H9 (cell line): ENCODE measurements at regions not wholly inside any gene's neighbourhood (a gene's known extent, or its start where the extent isn't known, plus 50 kb on each side); places are given as distances from the start of the nearest gene placed in this dataset.

Experiments
- DNase-seq: peaks from one replicate; pipeline ENCODE4 v3.0.0-alpha.2; 2017
- H2AFZ ChIP-seq: one replicate; pipeline ENCODE4 v1.6.1; 2013; ENCODE audit warnings: mild to moderate bottlenecking, low read length, control low read depth, moderate library complexity
- H2AK5ac ChIP-seq: 2 replicates; pipeline ENCODE4 v1.6.1; 2013; ENCODE audit warnings: low read length, control low read depth, mixed read lengths; ENCODE audit not compliant: insufficient read length
- H2BK120ac ChIP-seq: one replicate; pipeline ENCODE4 v1.6.1; 2013; ENCODE audit warnings: low read depth, mild to moderate bottlenecking, low read length, control low read depth, inconsistent platforms; ENCODE audit not compliant: poor library complexity, severe bottlenecking
- H2BK12ac ChIP-seq: 2 replicates; pipeline ENCODE4 v1.6.1; 2013; ENCODE audit warnings: low read length, control low read depth, mixed read lengths, low read depth; ENCODE audit not compliant: insufficient read length
- H2BK15ac ChIP-seq: 2 replicates; pipeline ENCODE4 v1.6.1; 2013; ENCODE audit warnings: low read depth, low read length, control low read depth
- H2BK20ac ChIP-seq: one replicate; pipeline ENCODE4 v1.6.1; 2013; ENCODE audit warnings: low read depth, mild to moderate bottlenecking, low read length, control low read depth, inconsistent platforms; ENCODE audit not compliant: poor library complexity, severe bottlenecking
- H2BK5ac ChIP-seq: 2 replicates; pipeline ENCODE4 v1.6.1; 2013; ENCODE audit warnings: low read length, control low read depth, mixed read lengths; ENCODE audit not compliant: insufficient read length
- H3K14ac ChIP-seq: 2 replicates; pipeline ENCODE4 v1.6.1; 2013; ENCODE audit warnings: low read length, control low read depth; ENCODE audit not compliant: insufficient read depth
- H3K18ac ChIP-seq: 2 replicates; pipeline ENCODE4 v1.6.1; 2013; ENCODE audit warnings: low read depth, mild to moderate bottlenecking, mixed read lengths, low read length, control low read depth; ENCODE audit not compliant: insufficient read length
- H3K23ac ChIP-seq: 2 replicates; pipeline ENCODE4 v1.6.1; 2013; ENCODE audit warnings: low read length, control low read depth, mixed read lengths, low read depth; ENCODE audit not compliant: insufficient read length
- H3K23me2 ChIP-seq: 2 replicates; pipeline ENCODE4 v1.6.1; 2013; ENCODE audit warnings: low read depth, mild to moderate bottlenecking, mixed read lengths, low read length, control low read depth; ENCODE audit not compliant: insufficient read length, poor library complexity, severe bottlenecking
- H3K27ac ChIP-seq: 2 replicates; pipeline ENCODE4 v1.5.1; 2013; ENCODE audit warnings: low read length, control low read depth, mixed read lengths, low read depth; ENCODE audit not compliant: insufficient read length
- H3K27me3 ChIP-seq: 2 replicates; pipeline ENCODE4 v1.6.1; 2013; ENCODE audit warnings: low read length, control low read depth, inconsistent platforms; ENCODE audit not compliant: insufficient read depth
- H3K4ac ChIP-seq: 2 replicates; pipeline ENCODE4 v1.6.1; 2013; ENCODE audit warnings: low read depth, mild to moderate bottlenecking, control low read depth, inconsistent platforms, low read length, moderate library complexity
- H3K4me1 ChIP-seq: 2 replicates; pipeline ENCODE4 v1.6.1; 2013; ENCODE audit warnings: low read length, control low read depth, inconsistent platforms; ENCODE audit not compliant: insufficient read depth
- H3K4me2 ChIP-seq: 2 replicates; pipeline ENCODE4 v1.6.1; 2013; ENCODE audit warnings: low read length, control low read depth, mixed read lengths; ENCODE audit not compliant: insufficient read length, insufficient read depth
- H3K56ac ChIP-seq: 2 replicates; pipeline ENCODE4 v1.6.1; 2013; ENCODE audit warnings: low read depth, mild to moderate bottlenecking, mixed read lengths, low read length, control low read depth; ENCODE audit not compliant: insufficient read length
- H3K79me1 ChIP-seq: 2 replicates; pipeline ENCODE4 v1.6.1; 2013; ENCODE audit warnings: low read depth, mild to moderate bottlenecking, moderate library complexity, low read length, control low read depth, inconsistent platforms; ENCODE audit not compliant: insufficient read depth, poor library complexity, severe bottlenecking
- H3K79me2 ChIP-seq: 2 replicates; pipeline ENCODE4 v1.6.1; 2013; ENCODE audit warnings: low read length, control low read depth, inconsistent platforms; ENCODE audit not compliant: insufficient read depth
- H3K9ac ChIP-seq: 2 replicates; pipeline ENCODE4 v1.6.1; 2013; ENCODE audit warnings: low read length, control low read depth, mixed read lengths; ENCODE audit not compliant: insufficient read length; ENCODE audit errors: extremely low read depth
- H3K9me3 ChIP-seq: one replicate; pipeline ENCODE4 v1.6.1; 2013; ENCODE audit warnings: low read depth, low read length, inconsistent platforms; ENCODE audit not compliant: control insufficient read depth
- H3T11ph ChIP-seq: one replicate; pipeline ENCODE4 v1.6.1; 2013; ENCODE audit warnings: mild to moderate bottlenecking, low read length, control low read depth, inconsistent platforms
- H4K20me1 ChIP-seq: one replicate; pipeline ENCODE4 v1.6.1; 2013; ENCODE audit not compliant: control insufficient read depth, insufficient read length, insufficient read depth
- H4K5ac ChIP-seq: 2 replicates; pipeline ENCODE4 v1.6.1; 2013; ENCODE audit warnings: low read depth, mild to moderate bottlenecking, mixed read lengths, low read length, control low read depth; ENCODE audit not compliant: insufficient read length
- H4K8ac ChIP-seq: replicated peaks from 2 replicates; pipeline ENCODE4 v1.6.1; 2013; ENCODE audit warnings: low read length, control low read depth, mixed read lengths, low read depth; ENCODE audit not compliant: insufficient read length
- H4K91ac ChIP-seq: 2 replicates; pipeline ENCODE4 v1.6.1; 2013; ENCODE audit warnings: low read depth, mild to moderate bottlenecking, moderate library complexity, mixed read lengths, low read length, control low read depth; ENCODE audit not compliant: insufficient read length
- H3K27ac Mint-ChIP-seq, 3 experiments: 2 replicates in 2 of 3; 3 replicates in 1 of 3; pipeline ENCODE4 v1.8.0; 2020 to 2021; ENCODE audit warnings: mixed read lengths in 3 of 3, mild to moderate bottlenecking in 1 of 3, moderate library complexity in 1 of 3
- H3K27me3 Mint-ChIP-seq: 2 replicates; pipeline ENCODE4 v1.8.0; 2021; ENCODE audit warnings: low read depth, mild to moderate bottlenecking, moderate library complexity, mixed read lengths
- H3K36me3 Mint-ChIP-seq, 3 experiments: 2 replicates in 2 of 3; 3 replicates in 1 of 3; pipeline ENCODE4 v1.8.0; 2020 to 2021; ENCODE audit warnings: low read depth in 3 of 3, mixed read lengths in 3 of 3; ENCODE audit not compliant: insufficient read depth in 1 of 3
- H3K4me1 Mint-ChIP-seq, 2 experiments: 2 replicates each; pipeline ENCODE4 v1.8.0; 2020; ENCODE audit warnings: mixed read lengths in 2 of 2
- H3K4me3 Mint-ChIP-seq, 2 experiments: 2 replicates in 1 of 2; 3 replicates in 1 of 2; pipeline ENCODE4 v1.8.0; 2020 to 2021; ENCODE audit warnings: mild to moderate bottlenecking in 2 of 2, mixed read lengths in 2 of 2, moderate library complexity in 1 of 2
- H3K9me3 Mint-ChIP-seq, 2 experiments: 2 replicates in 1 of 2; 3 replicates in 1 of 2; pipeline ENCODE4 v1.8.0; 2020; ENCODE audit warnings: mild to moderate bottlenecking in 2 of 2, mixed read lengths in 2 of 2, moderate library complexity in 1 of 2
- CTCF ChIP-seq: fragments of 200-600 bp; sonication (generic); conservative IDR thresholded peaks from 3 replicates; pipeline ENCODE4 v1.8.0; 2021; ENCODE audit warnings: antibody characterized with exemption, mild to moderate bottlenecking
- WGBS: extraction: QIAGEN DNeasy Blood & Tissue Kit; methylation state at CpG from one replicate; pipeline ENCODE4 v1.1.7; 2013; ENCODE audit warnings: missing lambda C conversion rate, low lambda C conversion rate, mixed read lengths; ENCODE audit not compliant: insufficient read length; ENCODE audit errors: extremely low coverage; 5-methylcytosine and 5-hydroxymethylcytosine counted together

GRCh38 chr11:101187748-101188147 is 58.1 kb upstream of the PGR start:
- H4K8ac ChIP-seq = no peak overlapping the region
- H3K23me2 ChIP-seq = no peaks in the 10 kb centered on the region
- H3K4me2 ChIP-seq = no peak overlapping the region
- peaks cover 5 to 7% of the 10 kb centered on the region in 2 experiments for H3K4me1 Mint-ChIP-seq
- no peak overlapping the region for H2BK5ac ChIP-seq
- H3T11ph ChIP-seq = no peak overlapping the region
- H3K23ac ChIP-seq = no peak overlapping the region
- H2BK12ac ChIP-seq = no peak overlapping the region
- no peaks in the 10 kb centered on the region; the same call in 1 of the 2 replicates for H3K27me3 Mint-ChIP-seq
- H4K91ac ChIP-seq = no peak overlapping the region
- no peak overlapping the region for H3K18ac ChIP-seq
- no peaks in the 10 kb centered on the region for H3K9me3 Mint-ChIP-seq
- DNase-seq = no peak
- no peaks in the 10 kb centered on the region for H3K36me3 Mint-ChIP-seq
- no peak overlapping the region for H3K14ac ChIP-seq
- H2BK15ac ChIP-seq = no peak overlapping the region
- H3K79me2 ChIP-seq = no peaks in the 10 kb centered on the region
- H3K4me1 ChIP-seq = peaks cover 2% of the 10 kb centered on the region; the same call in 1 of the 2 replicates
- no peaks in the 10 kb centered on the region for H3K27me3 ChIP-seq
- no peak overlapping the region for H3K4ac ChIP-seq
- H3K79me1 ChIP-seq = no peaks in the 10 kb centered on the region
- H3K27ac ChIP-seq = no peak overlapping the region
- H3K4me3 Mint-ChIP-seq = no peak overlapping the region
- no peaks in the 10 kb centered on the region for H3K9me3 ChIP-seq
- H2BK120ac ChIP-seq = no peak overlapping the region
- no peak overlapping the region for H2AFZ ChIP-seq
- H2AK5ac ChIP-seq = no peak overlapping the region
- no peaks in the 10 kb centered on the region for H4K20me1 ChIP-seq
- H3K56ac ChIP-seq = no peak overlapping the region
- no peak overlapping the region for H2BK20ac ChIP-seq
- no peak overlapping the region for H4K5ac ChIP-seq
- H3K9ac ChIP-seq = no peak overlapping the region
- H3K27ac Mint-ChIP-seq = no peak overlapping the region
- WGBS = no CpG with 5 or more reads among the region's 1 CpG
- no peak for TF ChIP-seq CTCF
